CD14-positive monocyte (primary cell): ENCODE measurements at regions not wholly inside any gene's neighbourhood (a gene's known extent, or its start where the extent isn't known, plus 50 kb on each side); places are given as distances from the start of the nearest gene placed in this dataset.

Source experiments
- DNase-seq, 3 donors: peaks; one replicate each; pipeline ENCODE4 v3.0.0-alpha.2; 2011 to 2022
- H2AFZ ChIP-seq: 2 replicates; pipeline ENCODE4 v1.6.0; 2012; ENCODE audit warnings: mild to moderate bottlenecking, low read depth, low read length, inconsistent platforms; ENCODE audit not compliant: insufficient read depth, poor library complexity, severe bottlenecking
- H3K27ac ChIP-seq, 2 donors: 1 replicate in 1 of 2; 2 replicates in 1 of 2; pipeline ENCODE4 v1.5.1; 2012 to 2013; ENCODE audit warnings: low read length in 2 of 2, control low read depth in 1 of 2, inconsistent platforms in 1 of 2, low read depth in 1 of 2, mild to moderate bottlenecking in 1 of 2
- H3K27me3 ChIP-seq, 2 donors: one replicate each; pipeline versions ENCODE4 v1.6.0 to v1.6.1; 2011 to 2013; ENCODE audit warnings: low read length in 2 of 2; ENCODE audit not compliant: control insufficient read depth in 2 of 2, insufficient read depth in 2 of 2
- H3K36me3 ChIP-seq, 2 donors: replicated peaks in 1 of 2; 1 replicate in 1 of 2; 2 replicates in 1 of 2; pipeline versions ENCODE4 v1.5.1 to v1.6.1; 2012 to 2013; ENCODE audit warnings: low read length in 2 of 2, control low read depth in 1 of 2, inconsistent platforms in 1 of 2, mild to moderate bottlenecking in 1 of 2; ENCODE audit not compliant: insufficient read depth in 2 of 2, control insufficient read depth in 1 of 2
- H3K4me1 ChIP-seq, 2 donors: 1 replicate in 1 of 2; 2 replicates in 1 of 2; pipeline versions ENCODE4 v1.5.1 to v1.6.1; 2012 to 2013; ENCODE audit warnings: low read length in 2 of 2, control low read depth in 1 of 2, inconsistent platforms in 1 of 2, mild to moderate bottlenecking in 1 of 2, moderate library complexity in 1 of 2; ENCODE audit not compliant: insufficient read depth in 2 of 2, control insufficient read depth in 1 of 2
- H3K4me2 ChIP-seq: replicated peaks from 2 replicates; pipeline ENCODE3; 2012; ENCODE audit warnings: low read length, moderate library complexity, mild to moderate bottlenecking; ENCODE audit not compliant: poor library complexity, severe bottlenecking; ENCODE audit errors: extremely low read depth
- H3K4me3 ChIP-seq, 3 experiments: fragments of 200-600 bp in 1 of 3; sonication (generic) in 1 of 3; replicated peaks in 1 of 3; 1 replicate in 2 of 3; 2 replicates in 1 of 3; pipeline ENCODE4 v1.5.1; 2011 to 2013; ENCODE audit warnings: low read length in 3 of 3, mild to moderate bottlenecking in 3 of 3, control low read depth in 2 of 3, low read depth in 2 of 3, inconsistent platforms in 1 of 3, moderate library complexity in 1 of 3
- H3K79me2 ChIP-seq: 2 replicates; pipeline ENCODE4 v1.6.0; 2012; ENCODE audit warnings: mild to moderate bottlenecking, control low read depth, inconsistent platforms, low read length, moderate library complexity; ENCODE audit not compliant: insufficient read depth
- H3K9ac ChIP-seq: 2 replicates; pipeline ENCODE4 v1.6.0; 2017; ENCODE audit warnings: low read length, mild to moderate bottlenecking; ENCODE audit not compliant: insufficient read depth, poor library complexity, severe bottlenecking
- H3K9me3 ChIP-seq, 2 donors: replicated peaks in 1 of 2; 1 replicate in 1 of 2; 2 replicates in 1 of 2; pipeline versions ENCODE4 v1.5.1 to v1.6.1; 2012 to 2013; ENCODE audit warnings: low read length in 2 of 2, control low read depth in 1 of 2; ENCODE audit not compliant: control insufficient read depth in 1 of 2, insufficient read depth in 1 of 2
- H4K20me1 ChIP-seq: 2 replicates; pipeline ENCODE4 v1.6.0; 2012; ENCODE audit warnings: mild to moderate bottlenecking, low read length, control low read depth, moderate library complexity; ENCODE audit not compliant: insufficient read depth
- H3K27ac Mint-ChIP-seq, 7 donors: one replicate each; pipeline ENCODE4 v1.8.0; 2020; ENCODE audit warnings: mild to moderate bottlenecking in 7 of 7, mixed read lengths in 7 of 7, moderate library complexity in 6 of 7, inconsistent platforms in 2 of 7
- H3K27me3 Mint-ChIP-seq, 3 donors: one replicate each; pipeline ENCODE4 v1.8.0; 2021 to 2022; ENCODE audit warnings: low read depth in 3 of 3, mild to moderate bottlenecking in 3 of 3, mixed read lengths in 3 of 3, moderate library complexity in 3 of 3, inconsistent platforms in 1 of 3
- H3K36me3 Mint-ChIP-seq, 2 donors: one replicate each; pipeline ENCODE4 v1.8.0; 2020; ENCODE audit warnings: mixed read lengths in 2 of 2, inconsistent platforms in 1 of 2, mild to moderate bottlenecking in 1 of 2
- H3K4me1 Mint-ChIP-seq: one replicate; pipeline ENCODE4 v1.8.0; 2020; ENCODE audit warnings: mild to moderate bottlenecking, mixed read lengths
- H3K4me3 Mint-ChIP-seq, 2 donors: one replicate each; pipeline ENCODE4 v1.8.0; 2020; ENCODE audit warnings: mild to moderate bottlenecking in 2 of 2, mixed read lengths in 2 of 2, moderate library complexity in 1 of 2
- H3K9me3 Mint-ChIP-seq, 7 donors: one replicate each; pipeline ENCODE4 v1.8.0; 2020 to 2022; ENCODE audit warnings: mixed read lengths in 7 of 7, mild to moderate bottlenecking in 6 of 7, moderate library complexity in 6 of 7, inconsistent platforms in 2 of 7
- CTCF ChIP-seq: fragments of 200-600 bp; IDR thresholded peaks from one replicate; pipeline ENCODE4 v1.8.0; 2022; ENCODE audit warnings: antibody characterized with exemption, mild to moderate bottlenecking
- WGBS: methylation state at CpG from one replicate; pipeline ENCODE4 v1.1.5; 2013; ENCODE audit warnings: missing lambda C conversion rate; ENCODE audit not compliant: insufficient coverage; 5-methylcytosine and 5-hydroxymethylcytosine counted together
- intact Hi-C, 2 donors: fragments of 100-400 bp; cut with micrococcal nuclease; formaldehyde crosslinking; loops; one replicate each; pipeline versions ENCODE4 v1.15.0 to v1.15.1; 2023

- Mint-ChIP-seq H3K27me3 (peaks cover 0 to 4% (median 0%) of the 10 kb centered on the region in 3 donors), H3K36me3 (no peaks in the 10 kb centered on the region), H3K9me3 (no peaks in the 10 kb centered on the region), H3K4me1 (peaks cover 10% of the 10 kb centered on the region), H3K27ac (no peak overlapping the region), H3K4me3 (no peak overlapping the region)
- H3K27me3 ChIP-seq, result peaks cover 0 to 2% of the 10 kb centered on the region in 2 donors
- no peaks in the 10 kb centered on the region for H3K79me2 ChIP-seq
- WGBS, result 100% methylated on average over 1 of the region's 1 CpG
- no peak overlapping the region for H3K9ac ChIP-seq
- no peak overlapping the region for H3K4me2 ChIP-seq
- H3K36me3 ChIP-seq, result no peaks in the 10 kb centered on the region
- H3K9me3 ChIP-seq, result no peaks in the 10 kb centered on the region
- DNase-seq, result no peak
- no peak overlapping the region for H2AFZ ChIP-seq
- TF ChIP-seq CTCF, result no peak
- H4K20me1 ChIP-seq, result no peaks in the 10 kb centered on the region
- peaks cover 0 to 3% of the 10 kb centered on the region in 2 donors for H3K4me1 ChIP-seq
- intact Hi-C loops, result no loop called here
- no peak overlapping the region for H3K27ac ChIP-seq
- no peak overlapping the region for H3K4me3 ChIP-seq
Observed at GRCh38 chr1:182210417-182210816, 148.9 kb upstream of the ZNF648 start.

- intact Hi-C loops, result no loop called here
- WGBS, result 50% methylated on average over 2 of the region's 4 CpGs
- no peak overlapping the region for H3K27ac ChIP-seq
- Mint-ChIP-seq H3K27me3 (peaks cover 0 to 4% (median 0%) of the 10 kb centered on the region in 3 donors), H3K27ac (no peak overlapping the region), H3K4me3 (no peak overlapping the region), H3K36me3 (no peaks in the 10 kb centered on the region), H3K4me1 (peaks cover 7% of the 10 kb centered on the region), H3K9me3 (no peaks in the 10 kb centered on the region)
- H3K9ac ChIP-seq, result no peak overlapping the region
- no peaks in the 10 kb centered on the region for H3K9me3 ChIP-seq
- no peaks in the 10 kb centered on the region for H3K4me1 ChIP-seq
- H3K4me3 ChIP-seq, result no peak overlapping the region
- no peak overlapping the region for H2AFZ ChIP-seq
- DNase-seq, result peak in 1 of 3 donors; percentile 22
- H4K20me1 ChIP-seq, result no peaks in the 10 kb centered on the region
- H3K36me3 ChIP-seq, result no peaks in the 10 kb centered on the region
- H3K79me2 ChIP-seq, result no peaks in the 10 kb centered on the region
- H3K27me3 ChIP-seq, result peaks cover 0 to 2% of the 10 kb centered on the region in 2 donors
- TF ChIP-seq CTCF, result no peak
- H3K4me2 ChIP-seq, result no peak overlapping the region
Observed at GRCh38 chr1:182207300-182207699, 145.8 kb upstream of the ZNF648 start.
